HG02759 (cell line): ENCODE measurements at regions not wholly inside any gene's neighbourhood (a gene's known extent, or its start where the extent isn't known, plus 50 kb on each side); places are given as distances from the start of the nearest gene placed in this dataset.

Source experiments
- ATAC-seq: cut with Tn5 transposase; IDR thresholded peaks from one replicate; pipeline ENCODE4 v1.9.1; 2021; ENCODE audit warnings: mild to moderate bottlenecking, moderate library complexity; ENCODE audit not compliant: unreplicated experiment

DNA sequence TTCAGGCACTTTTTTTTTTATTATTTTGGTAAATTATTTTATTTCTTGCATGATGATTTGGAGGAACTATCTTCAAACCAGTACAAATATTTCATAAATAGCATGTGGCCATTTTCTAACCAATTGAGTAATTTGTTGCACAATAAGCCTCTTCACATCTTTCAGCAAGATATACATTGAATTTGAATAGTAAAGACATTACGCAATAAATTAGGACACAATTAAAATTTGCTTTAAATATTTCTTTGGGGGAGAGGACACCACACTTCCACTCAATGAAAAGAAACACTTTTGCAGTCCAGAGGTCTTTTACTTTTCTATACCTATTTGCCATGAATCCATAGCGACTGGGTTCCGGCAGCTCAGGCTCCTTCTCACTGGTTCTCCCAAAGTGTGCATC is 762.6 kb upstream of the GOLIM4 start:
- ATAC-seq: no peak

DNA sequence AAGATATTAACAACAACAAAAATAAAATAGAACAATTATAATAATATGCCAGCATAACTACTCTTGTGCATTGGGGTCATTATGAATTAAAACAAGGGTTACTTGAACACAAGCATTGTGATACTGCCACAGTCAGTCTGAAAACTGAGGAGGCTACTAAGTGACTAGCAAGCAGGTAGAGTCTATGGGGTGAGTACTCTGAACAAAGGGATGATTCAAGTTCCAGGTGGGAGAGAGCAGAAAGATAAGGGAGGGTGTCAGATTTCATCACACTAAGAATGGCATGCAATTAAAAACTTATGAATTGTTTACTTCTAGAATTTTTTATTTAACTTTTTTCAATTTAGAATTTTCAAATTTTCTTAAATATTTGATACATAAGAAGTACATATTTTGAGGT is 754.4 kb upstream of the GOLIM4 start:
- no peak for ATAC-seq

DNA sequence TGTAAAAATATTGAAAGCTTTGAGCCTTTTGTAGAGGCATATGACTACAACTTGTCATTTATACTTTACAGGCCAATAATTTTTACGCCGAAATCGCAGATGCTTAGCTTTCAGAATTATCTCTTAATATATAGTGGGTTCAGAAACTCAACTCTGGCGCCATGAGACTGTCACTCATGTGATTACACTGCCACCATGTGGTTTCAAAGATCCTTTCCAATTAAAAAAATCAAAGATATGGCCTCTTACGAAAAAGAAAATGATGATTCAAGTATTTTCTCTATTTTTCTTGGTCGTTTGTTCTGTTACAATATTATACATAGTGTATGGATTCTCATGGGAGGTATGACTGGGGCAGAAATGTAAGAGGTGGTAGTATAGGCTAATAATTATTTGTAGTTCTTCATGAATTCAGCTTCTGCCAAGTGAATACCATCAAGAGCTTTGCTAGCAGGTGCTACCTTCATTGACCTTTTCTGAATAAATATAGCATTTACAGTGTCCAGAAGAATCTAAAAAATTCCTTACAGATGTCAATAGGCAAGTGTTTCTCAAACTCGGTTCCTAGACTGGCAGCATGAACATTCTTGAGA is 751.7 kb upstream of the GOLIM4 start:
- peak; percentile 72 for ATAC-seq

DNA sequence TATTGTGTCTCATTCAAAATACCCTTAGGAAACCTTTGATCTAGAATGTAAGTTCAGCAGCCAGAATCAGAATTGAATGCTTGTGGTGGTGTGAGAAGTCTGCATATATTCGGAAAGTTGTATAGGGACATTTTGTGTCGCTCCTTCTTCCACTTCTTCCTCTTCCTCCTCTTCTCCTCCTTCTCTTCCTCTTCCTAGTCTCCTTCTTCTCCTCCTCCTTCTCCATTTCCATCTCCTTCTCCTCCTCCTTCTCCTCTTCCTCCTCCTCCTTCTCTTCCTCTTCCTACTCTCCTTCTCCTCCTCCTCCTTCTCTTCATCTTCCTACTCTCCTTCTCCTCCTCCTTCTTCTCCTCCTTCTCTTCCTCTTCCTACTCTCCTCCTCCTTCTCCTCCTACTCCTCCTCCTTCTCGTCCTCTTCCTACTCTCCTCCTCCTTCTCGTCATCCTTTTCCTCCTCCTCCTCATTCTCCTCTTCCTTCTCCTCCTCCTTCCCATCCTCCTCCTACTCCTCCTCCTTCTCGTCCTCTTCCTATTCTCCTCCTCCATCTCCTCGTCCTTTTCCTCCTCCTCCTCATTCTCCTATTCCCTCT is 749.3 kb upstream of the GOLIM4 start:
- ATAC-seq: no peak

DNA sequence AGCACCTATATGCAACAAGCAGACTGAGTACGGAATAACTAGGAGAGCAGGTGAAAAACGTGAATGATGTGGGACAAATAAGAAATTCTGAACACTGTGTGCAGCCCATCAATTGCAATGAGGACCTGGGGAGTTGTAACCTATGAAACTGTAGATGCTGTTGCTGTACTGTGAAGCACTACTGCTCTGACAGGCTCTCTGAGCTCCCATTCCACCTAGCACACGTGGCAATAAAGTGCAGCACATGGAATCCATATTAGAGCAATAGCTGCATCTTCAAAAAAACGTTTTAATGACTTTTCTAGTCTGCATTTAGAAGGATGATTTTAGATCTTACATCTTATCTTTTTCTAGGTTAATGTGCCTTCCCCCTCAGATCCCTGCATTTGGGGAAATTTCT is 748.7 kb upstream of the GOLIM4 start:
- no peak for ATAC-seq

DNA sequence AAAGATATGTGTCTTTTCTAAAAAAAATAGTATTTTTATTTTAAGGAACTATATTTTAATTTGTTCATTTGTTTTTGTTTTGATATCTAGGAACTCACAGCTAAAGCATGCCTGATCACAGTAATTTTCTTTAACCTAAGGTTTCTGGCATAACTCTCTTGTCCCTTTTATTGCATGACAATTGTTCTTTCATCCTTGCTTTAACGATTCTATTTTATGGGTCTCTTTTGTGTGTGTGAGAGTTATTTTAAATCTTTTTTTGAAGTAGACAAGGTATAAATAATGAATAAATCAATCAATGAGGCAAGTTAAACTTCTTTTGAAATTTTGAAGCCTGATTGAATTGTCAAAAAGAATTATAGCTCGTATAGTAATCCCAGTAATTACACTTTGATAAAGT is 747.8 kb upstream of the GOLIM4 start:
- ATAC-seq: no peak

DNA sequence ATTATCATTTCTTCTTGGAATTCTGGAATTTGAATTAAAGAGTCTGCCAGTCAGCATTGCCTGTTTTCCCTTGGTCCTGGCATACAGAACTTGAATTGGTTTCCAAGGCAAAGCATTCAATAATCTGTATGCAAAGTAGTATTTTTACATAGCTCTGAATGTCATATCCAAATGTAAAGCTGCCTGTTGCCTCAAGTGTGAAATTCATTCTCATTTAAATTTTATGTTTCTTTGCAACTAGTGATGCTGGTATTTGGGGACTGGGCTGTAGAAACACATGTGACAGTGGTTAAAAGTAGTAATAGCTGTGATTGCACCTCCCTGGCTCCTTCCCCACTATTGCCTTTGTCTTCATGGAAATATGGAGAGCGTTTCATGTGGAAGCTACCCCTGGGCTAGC is 743.9 kb upstream of the GOLIM4 start:
- ATAC-seq: no peak

DNA sequence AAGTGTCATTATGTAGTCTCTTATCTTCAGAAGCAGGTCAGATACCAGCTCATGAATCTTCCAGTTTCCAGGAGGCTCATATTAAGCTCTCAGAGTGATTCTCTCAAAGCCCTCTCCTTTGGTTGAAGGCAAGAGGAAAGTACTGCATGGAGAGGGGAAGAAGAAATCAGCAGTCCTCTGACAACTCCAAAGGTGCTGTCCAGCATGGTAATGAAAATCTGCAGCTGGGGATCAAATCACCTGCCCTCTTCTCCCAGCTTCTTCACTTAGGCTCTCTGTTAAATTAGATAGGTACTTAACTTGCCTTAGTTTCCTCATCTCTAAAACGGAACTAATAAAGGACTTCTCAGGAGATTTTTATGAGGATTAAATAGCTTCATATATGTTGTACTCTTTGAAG is 738.8 kb upstream of the GOLIM4 start:
- no peak for ATAC-seq

DNA sequence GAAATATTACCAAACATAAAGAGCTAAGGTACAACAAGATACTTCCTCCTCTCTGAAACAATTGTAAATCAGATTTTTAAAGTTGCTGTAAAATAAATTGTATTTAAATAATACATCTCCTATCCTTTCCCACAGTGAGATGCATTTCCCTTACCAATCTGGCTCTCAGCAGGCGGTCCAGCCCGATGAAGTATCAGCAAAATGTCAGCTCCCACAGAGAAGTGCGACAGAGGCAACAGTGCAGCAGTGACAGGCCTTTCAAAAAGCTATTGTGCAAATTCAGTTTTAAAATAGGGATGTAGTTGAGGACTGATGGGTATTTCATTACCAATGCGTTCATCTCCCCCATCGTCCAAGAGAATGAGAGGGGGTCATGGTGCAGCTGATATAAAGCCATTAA is 733.2 kb upstream of the GOLIM4 start:
- no peak for ATAC-seq

DNA sequence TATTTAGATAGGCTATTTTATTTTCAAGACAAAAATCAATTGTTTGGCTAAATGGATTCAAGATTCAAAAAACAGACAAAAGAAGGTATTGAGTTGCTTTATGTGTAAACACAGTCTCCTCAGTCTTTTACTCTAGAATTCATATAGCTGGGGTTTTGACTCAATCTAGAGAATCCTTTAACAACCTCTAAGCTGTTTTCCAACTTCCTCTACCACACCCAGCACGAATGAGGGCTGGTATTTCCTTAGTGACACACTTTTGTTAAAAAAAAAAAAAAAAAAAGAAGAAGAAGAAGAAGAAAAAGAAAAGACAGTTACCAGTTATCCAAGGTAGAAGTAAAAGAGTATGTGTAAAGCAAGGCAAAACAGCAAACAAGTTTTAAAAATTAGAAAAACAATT is 732.8 kb upstream of the GOLIM4 start:
- no peak for ATAC-seq

DNA sequence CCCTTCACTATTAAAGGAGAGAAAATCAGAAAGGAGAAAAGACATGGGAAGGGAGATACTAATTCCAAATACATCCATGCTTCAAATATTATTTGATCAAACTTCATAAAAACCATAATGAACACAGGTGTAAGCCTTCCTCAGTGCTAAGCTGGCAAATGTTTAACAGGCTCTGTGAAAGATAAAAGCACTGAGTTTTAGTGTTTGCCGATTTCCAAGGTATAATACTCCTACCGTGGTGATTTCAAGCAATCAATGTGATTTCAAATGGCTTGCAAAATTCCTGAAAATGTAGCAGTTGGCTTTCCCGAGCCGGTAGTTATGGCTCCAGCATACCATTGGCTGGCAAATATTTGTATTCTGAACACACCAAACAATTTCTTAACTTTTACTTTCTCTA is 732.3 kb upstream of the GOLIM4 start:
- no peak for ATAC-seq

DNA sequence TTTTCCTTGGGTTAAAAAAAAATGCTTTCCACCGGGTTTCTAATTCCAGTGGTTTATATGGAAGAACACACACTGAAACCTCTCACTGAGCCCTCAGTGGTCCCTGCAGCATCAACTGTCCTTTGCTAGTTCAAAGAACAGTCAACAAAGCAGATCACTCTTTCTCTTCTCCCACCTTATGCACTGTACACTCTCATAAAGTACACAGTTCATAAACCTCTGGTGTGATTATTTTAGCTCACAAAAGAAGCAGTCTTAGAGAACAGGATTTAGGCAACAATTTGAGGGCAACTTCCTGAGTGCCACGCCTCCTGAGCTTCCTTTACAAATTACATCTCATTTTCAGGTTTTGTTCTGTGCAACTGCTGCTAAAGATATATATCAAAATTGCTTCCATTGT is 728.4 kb upstream of the GOLIM4 start:
- no peak for ATAC-seq

DNA sequence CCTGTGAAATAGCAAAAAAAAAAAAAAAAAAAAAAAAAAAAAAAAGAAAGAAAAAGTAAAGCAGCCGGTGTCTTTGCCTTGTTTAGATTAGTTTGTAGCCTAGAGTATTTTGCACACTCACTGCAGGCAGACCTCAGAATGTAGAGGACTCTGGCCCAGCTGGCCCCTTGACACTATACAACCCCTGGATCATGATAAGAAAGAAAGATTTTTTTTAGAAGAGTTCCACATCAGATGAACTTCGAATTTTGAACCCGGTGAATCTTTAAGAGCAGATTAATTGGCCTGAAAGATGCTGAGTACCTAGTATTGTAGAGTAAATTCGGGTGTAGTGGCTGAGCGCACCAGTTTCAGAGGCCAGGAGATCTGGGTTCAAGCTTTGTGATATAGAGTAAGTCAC is 727.7 kb upstream of the GOLIM4 start:
- ATAC-seq: no peak

DNA sequence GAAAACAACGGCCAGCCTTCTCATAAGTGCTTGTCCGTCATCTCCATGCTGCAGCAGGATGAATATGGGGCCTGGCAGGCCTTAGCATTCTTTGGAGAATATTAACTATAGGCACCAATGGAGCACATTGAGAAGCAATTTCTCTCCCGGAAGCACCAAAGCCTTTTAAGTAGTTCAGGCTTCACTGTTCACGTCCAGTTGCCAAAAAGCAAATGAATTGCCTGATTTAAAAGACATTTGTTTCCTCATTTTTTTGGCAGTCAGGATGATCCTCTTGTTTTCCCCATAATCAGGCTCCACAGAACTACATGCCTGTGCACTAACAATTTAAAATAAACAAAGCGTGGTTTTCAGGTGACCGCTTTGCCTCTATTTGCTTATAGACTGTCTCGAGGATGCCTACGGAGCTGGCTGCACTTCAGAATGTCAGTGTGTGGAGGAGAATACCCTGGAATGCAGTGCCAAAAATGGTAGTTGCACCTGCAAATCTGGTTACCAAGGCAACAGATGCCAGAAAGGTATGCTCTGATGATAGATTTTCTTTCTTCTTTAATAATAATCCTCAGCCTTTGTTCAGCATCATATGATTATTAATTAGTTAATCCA is 725.2 kb upstream of the GOLIM4 start:
- no peak for ATAC-seq

DNA sequence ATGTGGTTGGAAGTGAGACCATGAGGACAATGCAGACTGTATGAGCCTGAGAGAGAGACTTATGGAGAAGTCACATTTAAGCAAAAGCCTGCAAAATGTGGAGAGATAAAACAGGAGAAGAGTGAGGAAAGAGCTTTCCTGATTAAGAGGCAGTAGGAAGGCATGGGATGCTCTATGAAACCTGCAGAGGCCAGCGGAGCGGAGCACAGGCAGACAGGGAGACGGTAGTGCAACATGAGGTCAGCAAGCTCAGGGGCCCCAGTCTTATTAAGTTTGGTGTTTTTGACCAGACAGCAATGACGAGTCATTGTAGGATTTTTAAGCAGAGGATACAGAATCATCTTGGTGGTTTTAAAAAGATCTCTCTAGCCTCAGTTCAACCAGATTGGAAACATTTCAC is 721.5 kb upstream of the GOLIM4 start:
- ATAC-seq: no peak

DNA sequence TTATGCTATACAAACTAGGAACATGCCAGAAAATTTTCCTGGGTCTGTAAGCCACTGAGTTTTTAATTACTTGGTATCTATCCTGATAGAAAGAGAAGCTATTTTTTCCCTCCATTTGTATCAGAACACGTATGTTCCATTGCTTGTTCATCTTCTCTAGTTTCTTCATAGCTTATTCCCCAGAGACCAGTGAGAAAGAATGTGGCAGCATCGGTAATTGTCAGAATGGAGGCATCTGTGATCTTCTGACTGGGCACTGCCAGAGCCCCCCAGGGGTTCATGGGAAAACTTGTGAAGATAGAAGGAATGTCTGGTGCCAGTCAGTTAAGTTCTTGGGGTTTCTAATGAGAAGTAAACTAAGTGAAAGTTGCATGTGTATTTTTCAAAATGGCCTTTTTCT is 720.2 kb upstream of the GOLIM4 start:
- ATAC-seq: no peak

DNA sequence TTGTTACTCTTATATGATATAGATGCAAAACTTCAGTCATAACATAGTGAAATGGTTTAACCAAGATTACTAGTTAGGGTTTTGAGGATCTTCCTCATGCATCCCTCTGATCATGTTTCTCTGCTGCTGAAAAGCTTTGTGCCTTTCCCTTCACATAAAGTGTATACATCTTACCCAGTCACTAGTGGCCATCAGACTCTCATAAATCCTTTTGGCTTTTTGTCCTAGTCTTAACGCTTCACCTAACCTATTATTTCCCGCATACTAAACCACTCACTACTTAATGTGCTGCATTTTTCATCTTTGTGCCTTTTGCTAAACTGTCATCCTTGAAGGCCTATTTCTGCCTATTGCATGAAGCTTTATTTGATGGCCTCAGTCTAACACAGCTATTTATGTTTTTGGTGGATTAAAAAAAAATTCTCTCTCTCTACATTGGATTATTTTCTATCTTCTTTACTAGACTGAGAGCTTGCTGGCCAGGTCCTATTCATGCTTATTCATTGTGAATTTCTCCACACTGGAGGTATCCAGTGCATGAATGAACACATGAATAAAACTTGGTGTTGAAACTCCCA is 717.6 kb upstream of the GOLIM4 start:
- no peak for ATAC-seq

DNA sequence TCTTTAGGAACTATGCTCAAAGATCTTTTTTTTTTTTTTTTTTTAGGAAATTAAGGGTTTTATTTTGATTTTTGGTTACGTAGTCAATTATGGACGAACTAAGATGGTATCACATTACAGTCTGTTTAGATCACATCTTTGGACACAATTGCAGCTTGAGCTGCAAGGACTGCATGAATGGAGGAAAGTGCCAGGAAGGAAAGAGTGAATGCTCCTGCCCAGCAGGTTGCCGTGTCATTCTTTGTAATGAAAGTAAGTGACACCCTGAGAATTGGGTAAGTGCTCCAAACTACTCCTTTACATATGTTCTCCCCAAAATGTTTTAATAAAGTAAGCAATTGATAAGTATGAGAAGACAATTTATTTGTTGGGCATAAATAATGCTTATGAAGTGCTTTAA is 716.5 kb upstream of the GOLIM4 start:
- no peak for ATAC-seq

DNA sequence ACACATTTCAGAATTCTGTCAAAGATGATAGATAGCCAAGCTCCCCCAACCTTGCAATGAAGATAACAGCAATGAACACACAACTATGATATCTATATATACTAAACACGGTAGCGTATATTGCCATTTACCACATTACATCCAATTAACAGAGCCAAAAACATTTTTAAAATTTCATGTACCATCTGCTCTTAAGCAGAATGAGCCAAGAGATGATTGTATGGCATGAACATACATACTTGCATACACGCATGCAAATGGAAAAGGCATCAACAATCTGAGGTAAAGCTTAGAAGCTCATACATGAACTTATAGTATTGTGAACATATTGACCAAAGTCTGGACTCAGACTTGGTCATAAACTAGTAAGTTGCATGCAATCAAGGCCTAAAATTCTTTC is 712.9 kb upstream of the GOLIM4 start:
- ATAC-seq: no peak

DNA sequence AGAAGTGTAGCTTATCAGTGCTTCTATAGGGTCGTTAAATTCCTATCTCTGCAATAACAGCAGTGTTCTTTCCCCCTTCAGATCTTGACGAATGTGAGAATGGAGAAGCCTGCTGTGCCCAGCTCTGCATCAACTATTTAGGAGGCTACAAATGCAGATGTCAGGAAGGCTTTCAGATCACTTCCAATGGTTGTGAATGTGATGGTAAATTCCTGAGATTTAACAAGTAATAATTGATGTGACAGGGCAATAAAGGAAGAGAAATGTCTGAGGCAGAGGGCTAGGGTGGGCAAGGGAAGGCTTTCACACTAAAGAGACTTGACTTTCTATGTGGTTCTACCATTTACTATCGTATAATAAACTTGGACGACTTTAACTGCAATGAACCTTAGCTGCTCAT is 711.7 kb upstream of the GOLIM4 start:
- ATAC-seq: no peak

DNA sequence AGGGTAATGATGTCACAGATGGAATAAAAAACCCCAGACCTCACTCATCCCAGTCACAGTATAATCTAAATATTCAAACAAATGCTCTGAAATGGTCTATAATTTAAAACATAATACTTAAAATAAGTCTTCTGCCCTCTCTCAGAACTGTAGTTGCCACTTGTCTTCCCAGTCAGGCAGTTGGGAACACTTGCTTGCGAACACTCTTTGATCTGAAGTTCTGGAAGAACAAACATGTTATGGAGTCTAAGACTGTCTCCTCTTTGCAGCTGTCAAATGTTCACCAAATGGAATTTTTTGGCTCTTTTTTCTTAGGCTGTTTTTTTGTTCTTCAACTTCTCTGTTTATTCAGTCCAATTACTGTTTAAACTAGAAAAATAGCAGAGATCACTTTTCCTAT is 711.1 kb upstream of the GOLIM4 start:
- ATAC-seq: no peak

DNA sequence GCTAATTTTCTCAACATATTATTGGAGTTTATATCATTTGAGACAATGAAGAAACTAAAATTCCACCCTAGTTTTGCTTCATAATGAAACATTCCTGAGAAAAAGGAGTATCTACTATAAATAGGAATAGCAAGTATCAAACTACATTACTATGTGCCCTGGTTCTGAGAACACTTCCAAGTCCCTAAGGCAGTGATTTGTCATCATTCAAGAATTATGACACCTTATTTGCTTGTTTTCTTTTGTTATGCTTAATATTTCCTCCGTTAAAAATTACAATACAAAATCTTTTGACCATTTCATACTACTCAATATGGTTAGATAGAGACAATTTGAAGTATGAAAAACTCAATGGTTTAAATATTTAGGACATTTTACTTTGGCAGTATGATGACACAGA is 707.8 kb upstream of the GOLIM4 start:
- ATAC-seq: no peak

DNA sequence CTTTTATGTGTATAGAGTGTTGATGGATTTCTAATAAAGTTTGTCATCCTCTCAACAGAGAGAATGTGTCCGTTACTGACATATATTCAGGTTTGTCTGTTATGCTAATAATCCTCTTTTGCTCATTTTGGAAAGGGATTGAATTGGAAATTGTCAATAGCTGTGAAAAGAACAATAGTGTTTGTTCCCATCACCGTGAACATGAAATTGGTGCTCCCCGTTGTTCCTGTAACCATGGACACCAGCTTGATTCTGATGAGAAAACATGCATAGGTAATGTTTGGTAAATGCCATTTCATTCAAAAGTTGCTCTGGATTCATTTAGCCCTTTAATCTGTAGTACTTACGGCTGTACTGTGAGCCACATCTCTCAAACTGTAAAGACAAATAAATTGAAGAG is 707.0 kb upstream of the GOLIM4 start:
- ATAC-seq: no peak
